NCI-H82 treated with DMSO at 0.1 percent for 48 hours (cell line): ENCODE measurements at regions not wholly inside any gene's neighbourhood (a gene's known extent, or its start where the extent isn't known, plus 50 kb on each side); places are given as distances from the start of the nearest gene placed in this dataset.
"Not testable (repeated sequence)": the region's sequence is repeated elsewhere in the genome, so short reads cannot be mapped to it uniquely, and the experiment has no call there.

ENCODE experiments used
- DNase-seq: peaks from one replicate; lab custom pipeline; 2025; ENCODE audit not compliant: unreplicated experiment; lab: John Stamatoyannopoulos, UW

DNA sequence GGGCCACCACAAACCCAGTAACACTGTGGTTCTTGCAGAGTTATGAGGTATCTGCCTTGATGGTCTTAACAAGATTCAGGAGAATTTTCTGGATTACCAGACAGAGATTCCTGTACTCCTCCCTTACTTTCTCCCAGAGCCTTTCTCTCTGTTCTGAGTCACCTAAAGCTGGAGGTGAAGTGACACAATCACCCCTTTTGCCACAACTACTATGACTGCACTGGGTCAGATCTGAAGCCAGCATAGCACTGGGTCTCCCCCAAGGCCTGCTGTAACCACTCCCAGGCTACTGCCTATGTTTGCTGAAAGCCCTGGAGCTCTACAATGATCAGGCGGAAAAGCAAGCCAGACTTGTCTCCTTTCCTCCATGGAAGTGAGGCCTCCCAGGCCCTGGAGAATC lies 156.7 kb upstream of the NEGR1 start:
- DNase-seq: no peak

DNA sequence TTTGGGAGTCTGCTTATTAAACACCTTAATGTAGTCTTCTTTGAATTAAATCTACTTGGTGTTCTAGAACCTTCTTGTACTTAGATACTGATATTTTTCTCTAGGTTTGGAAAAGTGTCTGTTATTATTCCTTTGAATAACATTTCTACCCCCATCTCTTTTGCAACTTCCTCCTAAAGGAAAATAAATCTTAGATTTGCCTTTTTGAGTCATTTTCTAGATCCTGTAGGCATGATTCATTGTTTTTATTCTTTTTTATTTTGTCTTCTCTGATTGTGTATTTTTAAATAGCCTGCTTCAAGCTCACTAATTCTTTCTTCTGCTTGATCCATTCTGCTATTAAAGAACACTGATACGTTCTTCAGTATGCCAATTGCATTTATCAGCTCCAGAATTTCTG lies 155.9 kb upstream of the NEGR1 start:
- no peak for DNase-seq

DNA sequence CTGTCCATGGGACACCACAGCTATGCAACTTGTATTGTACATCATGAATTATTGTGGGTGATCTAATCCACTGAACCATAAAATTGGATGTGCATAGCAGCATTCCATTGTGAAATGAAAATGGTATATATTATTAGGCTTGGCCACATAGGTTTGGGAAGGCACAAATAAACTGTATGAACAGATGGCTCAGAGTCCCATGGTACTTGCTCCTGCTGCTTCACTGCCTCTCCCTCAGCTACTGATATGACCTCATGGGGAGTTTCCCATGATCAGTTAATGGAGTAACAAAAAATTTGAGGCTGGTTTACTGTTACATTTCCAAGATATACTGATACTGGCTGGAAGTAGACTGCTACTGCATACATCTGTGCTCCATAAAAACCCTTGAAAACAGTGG lies 152.7 kb upstream of the NEGR1 start:
- DNase-seq: no peak

DNA sequence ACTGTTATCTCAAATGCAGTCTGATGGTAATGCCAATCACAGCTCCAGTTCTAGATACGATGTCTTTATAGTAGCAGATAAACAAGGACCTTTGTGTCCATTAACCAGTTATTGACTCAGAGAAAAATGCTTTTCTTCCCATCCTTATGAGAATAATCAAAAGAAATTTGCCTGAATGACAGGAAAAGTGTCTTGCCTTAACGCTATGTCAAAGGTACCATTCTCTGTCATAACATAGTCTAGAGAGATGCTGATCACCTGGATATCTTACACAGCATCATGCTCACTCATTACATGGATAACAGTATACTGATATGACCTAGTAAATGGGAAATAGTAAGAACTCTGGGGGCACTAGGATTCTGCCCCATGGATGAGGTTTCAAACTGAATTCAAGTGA lies 151.7 kb upstream of the NEGR1 start:
- no peak for DNase-seq

DNA sequence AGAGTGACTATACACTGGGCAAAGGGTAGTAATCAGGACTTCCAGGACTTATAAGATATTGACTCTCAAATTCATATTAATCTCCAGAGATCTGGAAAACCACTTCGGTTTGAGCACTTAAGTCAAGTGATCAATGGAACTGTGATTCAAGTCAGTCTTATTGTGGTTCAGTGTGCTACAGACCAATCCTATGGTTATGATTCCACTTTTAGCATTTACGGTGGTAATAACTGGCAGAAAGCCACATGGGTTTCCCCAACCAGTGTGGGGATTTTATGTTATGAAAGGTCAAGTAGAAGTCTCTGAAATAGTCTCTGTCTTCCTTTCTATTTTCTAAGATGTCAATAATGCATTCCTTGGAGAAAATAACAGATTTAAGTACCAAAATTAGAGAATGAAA lies 151.3 kb upstream of the NEGR1 start:
- no peak for DNase-seq

DNA sequence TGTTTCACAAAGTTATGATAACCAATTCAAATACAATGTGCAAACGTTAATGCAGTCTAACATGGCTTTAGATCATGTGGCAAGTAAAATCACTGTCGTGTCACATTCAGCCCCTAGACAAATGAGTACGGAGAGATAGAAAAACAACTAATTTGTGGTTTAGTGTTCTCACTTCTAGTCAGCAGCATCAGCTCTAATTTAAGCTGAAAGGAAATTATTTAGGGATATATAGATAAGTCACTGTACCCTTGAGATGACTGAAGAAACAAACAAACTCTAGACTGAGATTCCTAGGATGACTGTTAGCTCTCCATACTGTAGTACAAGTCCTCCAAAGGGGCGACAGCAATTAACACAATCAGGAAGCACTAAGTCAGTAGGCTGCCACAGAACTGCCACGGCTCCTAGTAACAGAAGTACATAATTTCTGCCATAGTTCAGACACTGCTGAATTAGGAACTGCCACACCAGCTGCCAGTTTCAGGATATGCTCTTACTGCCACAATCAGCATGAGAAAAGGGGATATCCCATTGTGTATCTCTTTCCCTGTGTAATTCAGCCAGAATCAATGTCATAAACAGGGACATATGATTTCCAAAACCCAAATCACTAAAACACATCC lies 150.4 kb upstream of the NEGR1 start:
- no peak for DNase-seq

DNA sequence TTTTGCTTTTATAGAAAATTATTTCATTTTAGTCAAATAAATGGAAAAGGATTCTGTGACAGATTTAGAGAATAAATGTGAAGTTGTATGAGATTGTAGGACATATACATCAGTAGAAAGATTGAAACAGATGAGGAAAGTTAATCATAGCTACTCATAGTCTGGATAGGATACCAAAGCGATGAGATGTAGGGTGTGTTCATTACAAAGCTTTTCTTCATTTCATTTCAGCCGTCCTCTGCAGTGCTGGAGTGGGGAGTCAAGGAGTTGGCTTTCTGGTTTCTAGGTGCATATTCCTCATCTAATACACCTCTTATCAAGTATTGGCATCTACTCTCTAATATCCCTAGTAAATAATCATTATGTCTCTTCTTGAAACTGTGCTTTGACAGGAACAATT lies 149.5 kb upstream of the NEGR1 start:
- no peak for DNase-seq

DNA sequence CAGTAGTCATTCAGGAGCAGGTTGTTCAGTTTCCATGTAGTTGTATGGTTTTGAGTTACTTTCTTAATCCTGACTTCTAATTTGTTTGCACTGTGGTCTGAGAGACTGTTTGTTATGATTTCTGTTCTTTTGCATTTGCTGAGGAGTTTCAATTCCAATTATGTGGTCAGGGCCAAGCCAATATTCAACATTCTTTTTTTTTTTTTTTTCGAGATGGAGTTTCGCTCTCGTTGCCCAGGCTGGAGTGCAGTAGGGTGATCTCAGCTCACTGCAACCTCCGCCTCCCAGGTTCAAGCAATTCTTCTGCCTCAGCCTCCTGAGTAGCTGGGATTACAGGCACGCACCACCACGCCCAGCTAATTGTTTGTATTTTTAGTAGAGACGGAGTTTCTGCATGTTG lies 145.9 kb upstream of the NEGR1 start:
- not testable (repeated sequence) for DNase-seq

DNA sequence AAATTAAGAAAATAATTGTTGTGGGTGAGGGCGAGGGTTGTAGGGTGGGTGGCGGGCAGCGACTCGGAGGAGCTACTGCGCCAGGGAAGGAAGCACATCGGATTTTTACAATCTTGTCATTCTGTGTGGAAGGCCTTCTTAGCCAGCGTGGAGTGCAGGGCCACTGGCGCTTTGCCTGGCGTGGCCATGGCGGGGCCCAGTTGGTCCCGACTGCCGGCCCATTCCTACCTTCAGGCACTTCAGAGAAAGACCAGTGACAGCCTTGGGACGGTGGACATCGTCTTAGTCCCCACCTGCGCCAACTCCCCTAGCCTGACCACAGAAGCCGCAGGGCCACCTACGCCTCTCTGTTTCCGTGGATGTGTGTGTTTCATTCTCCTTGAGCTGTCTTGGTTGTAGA lies 136.9 kb upstream of the NEGR1 start:
- DNase-seq: no peak

DNA sequence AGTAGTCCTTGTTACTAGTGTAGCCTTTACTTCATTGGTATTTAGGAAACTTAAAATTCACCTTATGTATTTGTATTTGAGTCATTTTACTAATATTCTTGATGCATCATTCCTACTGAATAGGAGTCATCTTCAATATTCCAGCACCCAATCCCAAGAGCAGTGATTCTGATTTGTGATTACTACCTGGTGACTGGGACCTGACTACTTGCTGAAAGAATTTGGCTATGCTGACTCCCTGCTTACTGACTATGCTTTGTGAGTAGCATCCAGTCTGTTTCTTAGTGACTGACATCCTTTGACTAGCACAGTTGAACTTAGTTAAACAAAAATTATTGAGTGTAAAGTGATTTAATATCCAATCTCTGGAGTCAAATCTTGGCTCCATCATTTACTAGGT lies 129.9 kb upstream of the NEGR1 start:
- DNase-seq: no peak

DNA sequence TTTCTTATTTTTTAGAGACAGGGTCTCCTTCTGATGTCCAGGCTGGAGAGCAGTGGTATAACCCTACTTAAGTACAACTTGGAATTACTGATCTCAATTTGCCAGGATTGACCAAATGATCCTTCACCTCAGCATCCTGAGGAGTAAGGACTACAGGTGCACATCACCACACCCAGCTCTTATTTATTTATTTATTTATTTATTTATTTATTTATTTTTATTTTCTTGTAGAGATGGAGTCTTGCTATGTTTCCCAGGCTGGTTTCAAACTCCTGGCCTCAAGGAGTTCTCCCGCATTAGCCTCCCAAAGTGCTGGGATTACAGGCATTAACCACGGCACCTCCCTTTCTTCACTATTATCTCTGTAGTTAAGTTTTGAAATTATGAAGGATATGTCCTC lies 117.5 kb upstream of the NEGR1 start:
- no peak for DNase-seq

DNA sequence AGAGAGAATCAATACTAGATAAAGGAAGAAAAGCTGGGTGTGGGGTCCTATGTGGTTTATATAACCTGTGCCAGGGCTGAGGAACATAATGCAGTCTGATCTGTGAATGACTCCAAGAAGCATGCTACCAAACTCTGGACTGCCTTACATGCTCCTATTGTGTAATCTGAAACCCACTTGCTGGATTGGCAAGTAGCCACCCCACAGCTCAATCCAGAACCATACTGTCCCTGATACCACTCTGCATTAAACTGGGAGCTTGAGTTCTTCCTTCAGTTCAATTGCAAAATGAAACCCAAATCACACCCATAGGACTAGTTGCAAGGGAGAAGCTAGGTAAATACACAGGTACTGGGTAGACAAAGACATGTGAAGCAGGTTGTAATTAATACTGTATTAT lies 115.4 kb upstream of the NEGR1 start:
- DNase-seq: no peak

DNA sequence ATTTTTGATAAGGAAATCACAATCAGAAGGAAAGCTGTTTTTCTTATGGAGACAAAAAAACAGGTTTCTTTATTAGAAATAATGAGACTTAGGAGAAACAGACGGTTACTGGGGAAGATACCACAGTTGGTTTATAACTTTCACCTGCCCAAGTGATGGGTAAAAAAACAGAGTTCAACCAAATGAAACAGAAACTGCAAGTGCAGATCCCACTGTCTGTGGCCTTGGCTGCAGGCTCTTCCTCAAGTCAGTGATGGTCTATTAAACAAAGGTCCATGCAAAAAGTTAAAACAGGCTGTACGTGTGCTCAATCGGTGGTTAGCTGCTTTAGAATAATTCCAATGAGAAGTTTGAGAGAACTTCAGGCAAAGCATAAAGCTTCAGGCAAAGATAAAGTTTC lies 112.1 kb upstream of the NEGR1 start:
- no peak for DNase-seq

DNA sequence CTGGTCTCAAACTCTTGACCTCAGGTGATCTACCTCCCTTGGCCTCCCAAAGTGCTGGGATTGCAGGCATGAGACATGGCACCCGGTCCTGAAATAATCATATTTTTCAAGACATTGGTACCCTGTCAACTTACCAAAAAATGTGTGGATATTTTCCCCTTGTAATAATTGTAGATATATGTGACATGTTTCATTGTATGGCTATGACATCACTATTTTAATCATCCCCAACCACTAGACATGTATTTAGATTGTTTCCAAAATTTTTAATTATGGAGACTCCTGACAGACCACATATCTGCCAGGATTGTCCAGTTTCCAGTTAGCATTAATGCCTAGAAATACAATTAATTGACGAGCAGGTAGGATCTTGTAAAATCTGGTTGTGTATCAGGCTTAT lies 96.7 kb upstream of the NEGR1 start:
- no peak for DNase-seq

DNA sequence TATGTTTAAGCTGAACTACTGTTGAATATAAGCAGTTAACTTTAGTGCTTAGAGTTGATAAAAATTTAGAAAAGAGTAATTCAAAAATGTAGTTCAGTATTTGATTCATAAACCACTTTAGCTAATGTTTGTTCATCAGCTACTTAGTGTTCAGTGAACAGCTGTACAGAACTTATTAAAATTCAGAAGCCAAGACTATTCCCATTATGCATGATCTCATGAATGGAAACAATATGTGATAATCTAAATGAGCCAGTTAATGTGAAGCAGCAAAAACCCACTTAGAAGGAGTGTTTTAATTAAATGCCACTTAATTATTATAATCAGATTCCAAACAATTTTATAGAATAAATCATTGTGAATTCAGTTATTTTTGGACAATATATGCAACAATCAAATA lies 92.9 kb upstream of the NEGR1 start:
- DNase-seq: no peak

DNA sequence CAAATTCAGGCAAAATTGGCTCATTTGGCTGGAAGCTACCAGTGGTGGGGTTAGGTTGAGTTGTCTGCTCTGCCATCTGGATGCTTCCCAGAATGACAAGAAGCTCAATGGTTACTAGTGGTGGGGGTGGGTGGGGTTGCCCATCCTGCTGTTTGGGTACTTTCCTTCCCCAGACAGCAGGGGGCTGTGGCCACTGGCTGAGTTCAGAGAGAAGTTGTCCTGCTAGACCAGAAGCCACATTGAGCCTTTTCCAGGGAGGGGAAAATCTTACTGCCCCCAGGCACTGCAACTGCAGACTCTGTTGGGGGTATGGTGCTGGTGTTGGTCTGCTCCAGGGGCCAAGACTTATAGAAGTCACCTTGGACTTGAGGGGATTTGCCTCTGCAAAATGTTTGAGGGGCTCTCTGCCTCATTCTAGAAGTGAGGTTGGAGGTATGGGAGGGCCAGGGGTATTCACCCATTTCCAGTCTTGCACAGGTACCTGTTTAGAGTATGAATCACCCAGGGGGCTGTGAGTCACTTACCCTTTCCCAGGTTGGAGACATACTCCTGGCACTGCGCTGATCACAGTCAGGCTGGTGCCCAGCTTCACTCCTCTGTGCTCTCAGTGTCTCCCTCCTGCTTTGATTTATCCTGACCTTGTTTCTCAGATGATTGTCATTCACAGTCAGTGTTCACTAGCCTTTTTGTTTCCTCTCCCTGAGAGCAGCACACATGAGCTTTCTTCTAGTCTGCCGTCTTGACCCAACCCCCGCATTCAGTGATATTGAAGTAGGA lies 89.1 kb upstream of the NEGR1 start:
- no peak for DNase-seq

DNA sequence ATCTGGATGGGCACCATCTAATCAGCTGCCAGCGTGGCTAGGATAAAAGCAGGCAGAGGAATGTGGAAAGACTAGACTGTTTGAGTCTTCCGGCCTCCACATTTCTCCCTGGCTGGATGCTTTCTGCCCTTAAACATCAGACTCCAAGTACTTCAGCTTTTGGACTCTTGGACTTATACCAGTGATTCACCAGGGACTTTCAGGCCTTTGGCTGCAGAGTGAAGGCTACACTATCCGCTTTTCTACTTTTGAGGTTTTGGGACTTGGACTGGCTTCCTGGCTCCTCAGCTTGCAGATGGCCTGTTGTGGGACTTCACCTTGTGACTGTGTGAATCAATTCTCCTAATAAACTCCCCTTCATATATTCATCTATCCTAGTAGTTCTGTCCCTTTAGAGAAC lies 88.5 kb upstream of the NEGR1 start:
- DNase-seq: not testable (repeated sequence)

DNA sequence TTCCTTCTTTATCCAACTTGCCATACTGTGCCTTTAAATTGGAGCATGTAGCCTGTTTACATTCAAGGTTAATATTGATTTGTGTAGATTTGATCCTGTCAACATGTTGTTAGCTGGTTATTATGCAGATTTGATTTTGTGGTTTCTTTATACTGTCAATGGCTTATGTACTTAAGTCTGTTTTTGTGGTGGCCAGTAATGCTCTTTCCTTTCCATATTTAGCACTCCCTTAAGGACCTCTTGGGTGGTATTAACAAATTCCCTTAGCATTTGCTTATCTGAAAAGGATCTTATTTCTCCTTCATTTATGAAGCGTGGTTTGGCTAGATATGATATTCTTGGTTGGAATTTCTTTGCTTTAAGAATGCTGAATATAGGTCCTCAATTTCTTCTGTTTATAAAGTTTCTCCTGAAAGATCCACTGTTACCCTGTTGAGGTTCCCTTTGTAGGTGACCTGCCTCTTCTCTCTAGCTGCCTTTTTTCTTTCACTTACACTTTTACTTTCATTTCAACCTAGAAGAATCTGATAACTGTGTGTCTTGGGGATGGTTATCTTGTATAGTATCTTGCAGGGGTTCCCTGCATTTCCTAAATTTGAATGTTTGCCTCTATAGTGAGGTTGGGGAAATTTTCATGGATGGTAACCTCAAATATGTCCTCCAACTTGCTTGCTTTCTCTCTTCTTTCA lies 86.9 kb upstream of the NEGR1 start:
- DNase-seq: peak; percentile 28

DNA sequence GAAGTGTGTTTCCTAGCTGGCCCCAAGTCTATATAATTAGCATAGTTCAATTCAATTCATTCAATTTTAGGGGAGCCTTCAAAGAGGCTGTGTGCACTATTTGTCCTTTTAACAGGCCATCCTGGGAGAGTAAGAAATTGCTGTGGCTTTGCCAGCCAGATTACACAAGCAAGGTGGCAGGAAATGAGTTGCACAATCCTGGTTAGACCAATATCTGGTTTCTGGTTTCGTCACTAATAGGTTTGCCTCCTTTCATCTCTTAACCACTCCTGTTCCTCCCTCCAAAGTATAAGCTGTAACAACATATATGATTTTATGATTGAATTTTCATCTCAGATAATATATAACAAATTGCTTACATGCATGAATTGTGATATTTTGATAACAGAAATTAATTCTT lies 84.1 kb upstream of the NEGR1 start:
- no peak for DNase-seq

DNA sequence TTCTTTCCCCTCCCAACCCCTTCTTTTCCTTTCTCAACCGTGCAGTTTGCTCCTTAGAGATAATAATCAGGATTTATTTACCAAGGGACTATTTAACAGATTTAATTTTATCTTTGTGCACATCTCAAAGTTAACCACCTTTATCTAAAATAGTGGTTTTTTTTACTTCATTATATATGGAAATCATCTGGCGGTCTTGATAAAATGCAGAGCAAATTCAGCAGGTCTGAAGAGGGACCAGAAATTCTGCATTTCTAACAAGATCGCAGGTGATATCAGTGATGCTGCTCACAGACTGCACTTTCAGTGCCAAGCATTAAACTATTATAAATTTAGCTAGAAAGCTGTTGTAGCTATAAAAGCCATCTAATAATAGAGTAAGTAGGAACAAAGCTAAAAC lies 83.4 kb upstream of the NEGR1 start:
- no peak for DNase-seq

DNA sequence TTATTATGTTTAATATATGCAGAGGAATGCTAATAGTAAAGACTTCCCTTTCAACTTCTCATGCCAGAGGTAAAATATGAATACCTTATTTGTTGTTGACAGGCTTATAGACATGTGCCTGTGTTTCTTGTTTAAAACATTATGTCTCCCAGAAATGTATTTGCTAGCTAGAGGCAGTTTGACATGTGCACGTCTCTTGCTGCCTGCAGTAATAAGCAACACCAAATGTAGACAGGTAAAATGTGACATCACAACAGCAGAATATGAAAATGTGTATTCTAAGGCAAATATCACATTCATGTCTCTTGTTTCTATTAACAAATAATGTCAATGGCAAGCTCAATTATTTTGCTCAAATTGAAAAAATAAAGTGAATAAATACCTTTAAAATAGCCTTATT lies 80.2 kb upstream of the NEGR1 start:
- no peak for DNase-seq

DNA sequence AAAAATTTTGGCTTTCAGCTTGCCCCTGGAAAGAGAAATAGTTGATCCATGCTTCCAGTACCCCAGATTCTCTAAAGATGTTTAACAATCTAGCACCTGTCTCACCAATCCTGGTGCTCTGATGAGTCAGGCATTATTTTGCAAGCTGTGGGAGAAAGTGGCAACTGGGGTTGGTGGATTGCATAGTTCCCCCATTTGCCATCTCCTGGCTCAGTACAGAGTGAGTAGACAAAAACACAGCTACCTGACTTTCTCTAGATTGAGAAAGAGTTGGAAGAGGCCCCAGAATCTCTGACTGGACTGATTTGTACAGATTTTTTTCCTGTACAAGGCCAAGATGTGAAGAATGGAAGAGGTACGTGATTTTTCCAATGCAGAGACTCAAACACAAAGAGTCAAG lies 75.1 kb upstream of the NEGR1 start:
- DNase-seq: no peak
